ENCODE measurements at regions not wholly inside any gene's neighbourhood (a gene's known extent, or its start where the extent isn't known, plus 50 kb on each side); places are given as distances from the start of the nearest gene placed in this dataset.

GRCh38 chr2:189298481-189298880 is 118.9 kb upstream of the COL5A2 start (continued):
- TF ChIP-seq ZNF592 (IDR thresholded peaks at IDR 0.05) (no peak), SKIL (IDR thresholded peaks at IDR 0.05; ENCODE audit: low read depth, poor library complexity, severe bottlenecking) (no peak), PRDM15 (CRISPR knock-in tag; IDR thresholded peaks at IDR 0.05) (no peak), CREM (IDR thresholded peaks at IDR 0.05; ENCODE audit: low read depth) (no peak), MTA3 (IDR thresholded peaks at IDR 0.05; ENCODE audit: borderline replicate concordance, low read length) (no peak), SMAD5 (IDR thresholded peaks at IDR 0.05; ENCODE audit: low read depth) (no peak), RBBP5 (conservative IDR thresholded peaks at IDR 0.05) (no peak), EED (IDR thresholded peaks at IDR 0.05; ENCODE audit: low read depth) (no peak), POLR2AphosphoS5 (IDR thresholded peaks at IDR 0.05; ENCODE audit: low read length) (no peak)

All from GM12878 (cell line).